ENCODE measurements at regions not wholly inside any gene's neighbourhood (a gene's known extent, or its start where the extent isn't known, plus 50 kb on each side); places are given as distances from the start of the nearest gene placed in this dataset.

- TF ChIP-seq CTCF (IDR thresholded peaks at IDR 0.05): no peak
- no peak for TF ChIP-seq POLR2A (IDR thresholded peaks at IDR 0.05)
Observed at GRCh38 chr11:91314521-91314920, 910.1 kb upstream of the FAT3 start.
